CD8-positive, alpha-beta memory T cell (primary cell): ENCODE measurements at regions not wholly inside any gene's neighbourhood (a gene's known extent, or its start where the extent isn't known, plus 50 kb on each side); places are given as distances from the start of the nearest gene placed in this dataset.

ENCODE experiments used
- CTCF ChIA-PET: fragments of 350-600 bp; sonication (Branson Sonifier 250); formaldehyde crosslinking; loops from one replicate; lab custom pipeline; 2021; ENCODE audit warnings: antibody characterized with exemption; lab: Charles Lee
- POLR2A ChIA-PET: fragments of 350-600 bp; sonication (Branson Sonifier 250); formaldehyde crosslinking; loops from one replicate; lab custom pipeline; 2021; ENCODE audit warnings: antibody characterized with exemption; lab: Charles Lee
- DNase-seq, 5 donors: peaks; one replicate each; pipeline versions ENCODE4 v3.0.0 to v3.0.0-alpha.2; 2020 to 2022; ENCODE audit warnings: mixed read lengths in 1 of 5
- H3K27ac ChIP-seq: one replicate; pipeline ENCODE4 v1.7.0; 2013; ENCODE audit warnings: low read depth, mild to moderate bottlenecking, low read length, moderate library complexity
- H3K27me3 ChIP-seq: 2 replicates; pipeline ENCODE4 v1.7.0; 2013; ENCODE audit warnings: low read length, mild to moderate bottlenecking; ENCODE audit not compliant: insufficient read depth, poor library complexity, severe bottlenecking
- H3K36me3 ChIP-seq: 2 replicates; pipeline ENCODE4 v1.7.0; 2013; ENCODE audit warnings: mild to moderate bottlenecking, low read length, moderate library complexity; ENCODE audit not compliant: insufficient read depth
- H3K4me1 ChIP-seq: 2 replicates; pipeline ENCODE4 v1.7.0; 2013; ENCODE audit warnings: mild to moderate bottlenecking, low read length, moderate library complexity; ENCODE audit not compliant: insufficient read depth
- H3K4me3 ChIP-seq: 2 replicates; pipeline ENCODE4 v1.7.0; 2013; ENCODE audit warnings: mild to moderate bottlenecking, low read length
- H3K9me3 ChIP-seq: 2 replicates; pipeline ENCODE4 v1.7.0; 2013; ENCODE audit warnings: mild to moderate bottlenecking, low read length
- H3K27ac Mint-ChIP-seq, 8 donors: one replicate each; pipeline ENCODE4 v1.8.0; 2020 to 2021; ENCODE audit warnings: mixed read lengths in 8 of 8, mild to moderate bottlenecking in 6 of 8, inconsistent platforms in 3 of 8, moderate library complexity in 3 of 8
- H3K27me3 Mint-ChIP-seq, 2 donors: one replicate each; pipeline ENCODE4 v1.8.0; 2020 to 2021; ENCODE audit warnings: mixed read lengths in 2 of 2, mild to moderate bottlenecking in 1 of 2, moderate library complexity in 1 of 2
- H3K36me3 Mint-ChIP-seq, 3 donors: one replicate each; pipeline ENCODE4 v1.8.0; 2020 to 2021; ENCODE audit warnings: mixed read lengths in 3 of 3, inconsistent platforms in 1 of 3, mild to moderate bottlenecking in 1 of 3
- H3K4me1 Mint-ChIP-seq, 3 donors: one replicate each; pipeline ENCODE4 v1.8.0; 2020 to 2021; ENCODE audit warnings: mixed read lengths in 3 of 3, inconsistent platforms in 1 of 3, mild to moderate bottlenecking in 1 of 3
- H3K4me3 Mint-ChIP-seq, 7 donors: one replicate each; pipeline ENCODE4 v1.8.0; 2020 to 2021; ENCODE audit warnings: mixed read lengths in 7 of 7, mild to moderate bottlenecking in 6 of 7, moderate library complexity in 4 of 7, inconsistent platforms in 2 of 7
- H3K9me3 Mint-ChIP-seq, 5 donors: one replicate each; pipeline ENCODE4 v1.8.0; 2020 to 2022; ENCODE audit warnings: mixed read lengths in 5 of 5, mild to moderate bottlenecking in 3 of 5, moderate library complexity in 2 of 5, inconsistent platforms in 1 of 5

- DNase-seq = no peak
- Histone ChIP-seq H3K27me3 (no peaks in the 10 kb centered on the region), H3K4me1 (no peaks in the 10 kb centered on the region), H3K27ac (no peak overlapping the region), H3K36me3 (no peaks in the 10 kb centered on the region), H3K4me3 (no peak overlapping the region), H3K9me3 (no peaks in the 10 kb centered on the region)
- Mint-ChIP-seq H3K27ac (no peak overlapping the region), H3K36me3 (no peaks in the 10 kb centered on the region), H3K4me3 (no peak overlapping the region), H3K4me1 (no peaks in the 10 kb centered on the region), H3K9me3 (peaks cover 0 to 14% (median 3%) of the 10 kb centered on the region in 5 donors), H3K27me3 (no peaks in the 10 kb centered on the region)
- ChIA-PET POLR2A (no interaction called here), CTCF (no interaction called here)
Observed at GRCh38 chr5:121701731-121702130, 150.0 kb upstream of the FTMT start.

- Histone ChIP-seq H3K36me3 (no peaks in the 10 kb centered on the region), H3K4me3 (no peak overlapping the region), H3K9me3 (no peaks in the 10 kb centered on the region), H3K4me1 (no peaks in the 10 kb centered on the region), H3K27me3 (no peaks in the 10 kb centered on the region), H3K27ac (no peak overlapping the region)
- Mint-ChIP-seq H3K27ac (no peak overlapping the region), H3K4me1 (no peaks in the 10 kb centered on the region), H3K4me3 (no peak overlapping the region), H3K36me3 (no peaks in the 10 kb centered on the region), H3K27me3 (no peaks in the 10 kb centered on the region), H3K9me3 (peaks cover 0 to 14% (median 0%) of the 10 kb centered on the region in 5 donors)
- ChIA-PET CTCF (no interaction called here), POLR2A (no interaction called here)
- no peak for DNase-seq
Observed at GRCh38 chr5:121702682-121703081, 149.0 kb upstream of the FTMT start.

GRCh38 chr5:121704291-121704690 is 147.4 kb upstream of the FTMT start:
- Histone ChIP-seq H3K4me3 (no peak overlapping the region), H3K4me1 (no peaks in the 10 kb centered on the region), H3K27me3 (no peaks in the 10 kb centered on the region), H3K36me3 (no peaks in the 10 kb centered on the region), H3K27ac (no peak overlapping the region), H3K9me3 (no peaks in the 10 kb centered on the region)
- H3K4me1 Mint-ChIP-seq = no peaks in the 10 kb centered on the region
- ChIA-PET CTCF (no interaction called here), POLR2A (no interaction called here)
- DNase-seq = no peak
- H3K36me3 Mint-ChIP-seq = no peaks in the 10 kb centered on the region
- no peak overlapping the region for H3K27ac Mint-ChIP-seq
- H3K9me3 Mint-ChIP-seq = peaks cover 0 to 14% (median 3%) of the 10 kb centered on the region in 5 donors
- H3K27me3 Mint-ChIP-seq = no peaks in the 10 kb centered on the region
- no peak overlapping the region for H3K4me3 Mint-ChIP-seq

DNA sequence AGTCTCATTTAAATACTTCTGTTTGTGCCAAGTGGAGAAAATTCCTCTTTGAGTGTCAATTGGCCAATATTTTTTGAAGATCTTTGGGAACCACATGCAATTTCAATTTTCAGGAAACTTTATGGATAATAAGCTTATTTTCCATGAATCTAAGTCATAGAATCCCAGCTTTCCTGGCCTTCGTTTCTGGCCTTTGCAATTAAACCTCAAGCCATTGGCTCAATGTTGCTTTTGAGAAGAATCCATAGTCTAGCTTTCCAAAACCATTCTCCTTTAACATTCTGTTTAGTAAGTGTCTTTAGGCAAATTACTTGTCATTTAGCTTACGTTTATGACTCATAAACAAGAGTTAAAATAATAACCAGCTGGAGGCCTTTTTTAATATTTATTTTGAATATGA is 145.0 kb upstream of the FTMT start:
- Histone ChIP-seq H3K4me1 (no peaks in the 10 kb centered on the region), H3K9me3 (no peaks in the 10 kb centered on the region), H3K27ac (no peak overlapping the region), H3K36me3 (no peaks in the 10 kb centered on the region), H3K4me3 (no peak overlapping the region), H3K27me3 (no peaks in the 10 kb centered on the region)
- Mint-ChIP-seq H3K4me3 (no peak overlapping the region), H3K27ac (no peak overlapping the region), H3K4me1 (no peaks in the 10 kb centered on the region), H3K9me3 (peaks cover 0 to 15% (median 3%) of the 10 kb centered on the region in 5 donors), H3K36me3 (no peaks in the 10 kb centered on the region), H3K27me3 (no peaks in the 10 kb centered on the region)
- CTCF ChIA-PET = no interaction called here
- POLR2A ChIA-PET = no interaction called here
- DNase-seq = no peak

DNA sequence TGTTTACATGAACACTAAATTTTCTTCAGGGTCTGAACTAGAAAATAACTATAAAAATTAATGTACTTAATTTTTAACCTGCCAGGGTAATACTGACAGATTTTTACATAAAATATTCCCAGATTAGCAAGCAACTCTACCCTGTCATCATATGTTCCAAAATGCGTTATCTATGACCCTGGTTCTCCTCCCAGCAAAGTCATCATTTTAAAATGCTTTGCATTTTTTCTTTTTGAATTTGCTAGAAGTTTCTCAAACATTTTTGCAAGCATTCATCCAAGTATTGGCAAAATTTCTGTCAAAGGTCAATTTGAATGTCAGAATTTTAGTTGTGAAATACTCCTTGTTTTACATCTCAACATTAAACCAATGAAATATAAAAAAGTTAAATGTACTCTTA is 144.5 kb upstream of the FTMT start:
- ChIA-PET POLR2A (no interaction called here), CTCF (no interaction called here)
- no peaks in the 10 kb centered on the region for H3K4me1 ChIP-seq
- Mint-ChIP-seq H3K4me3 (no peak overlapping the region), H3K27ac (no peak overlapping the region), H3K4me1 (no peaks in the 10 kb centered on the region), H3K27me3 (no peaks in the 10 kb centered on the region), H3K36me3 (no peaks in the 10 kb centered on the region), H3K9me3 (peaks cover 0 to 20% (median 3%) of the 10 kb centered on the region in 5 donors)
- no peak overlapping the region for H3K4me3 ChIP-seq
- no peak overlapping the region for H3K27ac ChIP-seq
- no peak for DNase-seq
- H3K27me3 ChIP-seq = no peaks in the 10 kb centered on the region
- H3K36me3 ChIP-seq = no peaks in the 10 kb centered on the region
- H3K9me3 ChIP-seq = no peaks in the 10 kb centered on the region

DNA sequence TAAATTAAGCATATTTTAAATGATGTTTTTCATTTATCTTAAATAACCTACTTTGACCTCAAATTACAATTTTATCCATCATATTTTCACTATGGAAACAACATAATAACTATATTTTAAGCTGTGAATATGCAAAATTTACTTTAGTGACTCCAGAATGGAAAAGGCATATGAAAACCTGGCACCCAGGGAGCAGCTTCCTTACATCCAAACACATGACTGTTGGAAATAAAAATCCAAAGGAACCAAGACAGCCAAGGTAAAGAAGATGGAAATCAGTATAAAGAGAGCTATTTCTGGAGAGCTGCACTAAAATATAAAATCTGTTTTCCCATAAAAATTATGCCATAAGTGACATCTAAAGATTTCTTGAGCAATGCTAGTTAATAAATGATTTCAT is 140.3 kb upstream of the FTMT start:
- no peaks in the 10 kb centered on the region for H3K4me1 ChIP-seq
- DNase-seq = no peak
- H3K36me3 ChIP-seq = no peaks in the 10 kb centered on the region
- H3K9me3 ChIP-seq = no peaks in the 10 kb centered on the region
- CTCF ChIA-PET = no interaction called here
- H3K4me3 ChIP-seq = no peak overlapping the region
- H3K36me3 Mint-ChIP-seq = no peaks in the 10 kb centered on the region
- H3K27ac ChIP-seq = no peak overlapping the region
- peaks cover 2 to 14% (median 8%) of the 10 kb centered on the region in 5 donors for H3K9me3 Mint-ChIP-seq
- POLR2A ChIA-PET = no interaction called here
- no peak overlapping the region for H3K4me3 Mint-ChIP-seq
- no peaks in the 10 kb centered on the region for H3K27me3 Mint-ChIP-seq
- no peaks in the 10 kb centered on the region for H3K4me1 Mint-ChIP-seq
- H3K27me3 ChIP-seq = no peaks in the 10 kb centered on the region
- no peak overlapping the region for H3K27ac Mint-ChIP-seq

DNA sequence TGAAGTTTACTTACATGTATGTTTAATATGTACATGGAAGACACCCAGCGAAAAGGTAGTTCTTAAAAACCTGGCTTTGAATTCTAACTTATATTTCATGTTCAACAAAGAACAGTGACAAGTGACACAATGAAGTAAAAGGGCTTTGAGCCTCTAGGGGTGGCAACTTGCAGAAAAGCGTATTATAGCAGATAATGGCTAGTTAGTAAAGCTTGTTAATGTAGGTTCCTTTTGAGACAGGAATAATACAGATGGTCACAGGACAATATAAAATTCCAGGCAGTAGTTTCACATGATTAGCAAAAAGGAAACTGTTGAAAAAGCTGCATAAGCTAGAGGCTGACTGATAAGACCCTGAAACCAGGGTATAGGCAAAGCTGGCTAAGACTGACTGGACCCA is 132.4 kb upstream of the FTMT start:
- Mint-ChIP-seq H3K4me1 (no peaks in the 10 kb centered on the region), H3K4me3 (no peak overlapping the region), H3K36me3 (no peaks in the 10 kb centered on the region), H3K27me3 (no peaks in the 10 kb centered on the region), H3K9me3 (peaks cover 0 to 12% (median 6%) of the 10 kb centered on the region in 5 donors), H3K27ac (no peak overlapping the region)
- no peak overlapping the region for H3K27ac ChIP-seq
- H3K36me3 ChIP-seq = no peaks in the 10 kb centered on the region
- H3K4me1 ChIP-seq = no peaks in the 10 kb centered on the region
- no peak overlapping the region for H3K4me3 ChIP-seq
- ChIA-PET CTCF (no interaction called here), POLR2A (no interaction called here)
- no peaks in the 10 kb centered on the region for H3K9me3 ChIP-seq
- DNase-seq = no peak
- H3K27me3 ChIP-seq = no peaks in the 10 kb centered on the region

DNA sequence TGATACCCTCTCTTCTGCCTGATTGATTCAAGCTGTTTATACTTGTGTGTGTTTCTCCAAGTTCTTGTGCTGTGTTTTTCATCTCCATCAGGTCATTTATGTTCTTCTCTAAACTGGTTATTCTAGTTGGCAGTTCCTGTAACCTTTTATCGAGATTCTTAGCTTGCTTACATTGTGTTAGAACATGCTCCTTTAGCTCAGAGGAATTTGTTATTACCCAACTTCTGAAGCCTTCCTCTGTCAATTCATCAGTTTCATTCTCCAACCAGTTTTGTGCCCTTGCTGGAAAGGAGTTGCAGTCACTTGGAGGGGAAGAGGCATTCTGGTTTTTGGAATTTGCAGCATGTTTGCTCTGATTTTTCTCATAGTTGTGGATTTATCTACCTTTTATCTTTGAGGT is 126.2 kb upstream of the FTMT start:
- no peaks in the 10 kb centered on the region for H3K4me1 ChIP-seq
- H3K27me3 ChIP-seq = no peaks in the 10 kb centered on the region
- H3K27ac Mint-ChIP-seq = no peak overlapping the region
- no peaks in the 10 kb centered on the region for H3K9me3 ChIP-seq
- H3K4me1 Mint-ChIP-seq = no peaks in the 10 kb centered on the region
- H3K27me3 Mint-ChIP-seq = no peaks in the 10 kb centered on the region
- no peak overlapping the region for H3K27ac ChIP-seq
- no peaks in the 10 kb centered on the region for H3K36me3 Mint-ChIP-seq
- ChIA-PET POLR2A (no interaction called here), CTCF (no interaction called here)
- H3K36me3 ChIP-seq = no peaks in the 10 kb centered on the region
- peaks cover 2 to 15% (median 6%) of the 10 kb centered on the region in 5 donors for H3K9me3 Mint-ChIP-seq
- no peak for DNase-seq
- H3K4me3 ChIP-seq = no peak overlapping the region
- no peak overlapping the region for H3K4me3 Mint-ChIP-seq

DNA sequence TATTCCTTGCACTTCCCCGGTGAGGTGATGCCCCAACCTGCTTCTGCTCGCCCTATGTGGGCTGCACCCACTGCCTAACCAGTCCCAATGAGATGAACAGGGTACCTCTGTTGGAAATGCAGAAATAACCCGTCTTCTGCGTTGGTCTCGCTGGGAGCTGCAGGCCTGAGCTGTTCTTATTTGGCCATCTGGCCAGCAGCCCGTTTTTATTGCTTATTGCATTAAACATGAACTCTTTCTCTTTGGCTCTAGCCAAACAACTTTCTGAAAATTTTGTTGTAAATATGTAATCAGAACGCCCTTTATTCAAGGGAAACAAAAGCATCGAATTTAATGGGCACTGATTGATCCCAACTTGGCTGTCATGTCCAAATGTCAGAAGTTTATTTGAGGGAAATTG is 124.7 kb upstream of the FTMT start:
- H3K36me3 ChIP-seq = no peaks in the 10 kb centered on the region
- Mint-ChIP-seq H3K4me1 (no peaks in the 10 kb centered on the region), H3K4me3 (no peak overlapping the region), H3K9me3 (peaks cover 2 to 12% (median 6%) of the 10 kb centered on the region in 5 donors), H3K36me3 (no peaks in the 10 kb centered on the region), H3K27ac (no peak overlapping the region), H3K27me3 (no peaks in the 10 kb centered on the region)
- H3K9me3 ChIP-seq = no peaks in the 10 kb centered on the region
- H3K4me1 ChIP-seq = no peaks in the 10 kb centered on the region
- POLR2A ChIA-PET = no interaction called here
- no peak overlapping the region for H3K27ac ChIP-seq
- CTCF ChIA-PET = no interaction called here
- DNase-seq = no peak
- H3K27me3 ChIP-seq = no peaks in the 10 kb centered on the region
- H3K4me3 ChIP-seq = no peak overlapping the region
